HUDEP-2 (cell line): ENCODE measurements at regions not wholly inside any gene's neighbourhood (a gene's known extent, or its start where the extent isn't known, plus 50 kb on each side); places are given as distances from the start of the nearest gene placed in this dataset.

Experiments used
- DNase-seq, 76 experiments: peaks; one replicate each; lab custom pipeline; 2025; ENCODE audit not compliant: unreplicated experiment in 76 of 76; lab: John Stamatoyannopoulos, UW

DNA sequence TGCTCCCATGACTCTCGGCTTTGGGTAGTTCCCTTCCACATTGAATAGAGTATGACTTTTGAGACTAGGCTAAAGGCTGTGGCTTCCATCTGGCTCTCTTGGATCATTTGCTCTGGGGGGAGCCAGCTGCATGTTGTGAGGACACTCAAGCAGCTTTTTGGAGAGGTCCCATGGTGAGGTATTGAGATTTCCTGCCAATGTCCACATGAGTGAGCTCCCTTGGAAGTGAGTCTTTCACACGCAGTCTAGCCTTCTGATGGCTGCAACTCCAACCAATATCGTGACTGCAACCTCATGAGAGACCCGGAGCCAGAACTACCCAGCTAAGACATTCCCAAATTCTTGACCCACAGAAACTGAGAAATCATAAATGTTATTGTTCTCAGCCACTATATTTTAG, 127.7 kb upstream of the KAZN start:
- no peak for DNase-seq

DNA sequence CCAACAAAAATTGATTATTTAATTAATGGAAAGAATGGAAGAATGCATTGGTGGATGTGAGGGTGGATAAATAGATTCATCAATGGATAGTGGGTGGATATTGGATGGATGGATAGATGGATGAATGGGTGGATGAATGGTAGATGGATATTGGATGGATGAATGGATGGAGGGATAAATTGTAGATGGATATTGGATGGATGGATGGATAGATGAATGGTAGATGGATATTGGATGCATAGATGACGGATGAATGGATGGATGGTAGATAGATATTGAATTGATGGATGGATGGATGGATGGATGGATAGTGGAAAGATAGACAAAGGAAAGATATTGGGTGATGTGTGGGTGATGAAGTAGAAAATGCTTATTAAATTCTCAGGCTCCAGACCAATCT, 123.6 kb upstream of the KAZN start:
- no peak for DNase-seq

DNA sequence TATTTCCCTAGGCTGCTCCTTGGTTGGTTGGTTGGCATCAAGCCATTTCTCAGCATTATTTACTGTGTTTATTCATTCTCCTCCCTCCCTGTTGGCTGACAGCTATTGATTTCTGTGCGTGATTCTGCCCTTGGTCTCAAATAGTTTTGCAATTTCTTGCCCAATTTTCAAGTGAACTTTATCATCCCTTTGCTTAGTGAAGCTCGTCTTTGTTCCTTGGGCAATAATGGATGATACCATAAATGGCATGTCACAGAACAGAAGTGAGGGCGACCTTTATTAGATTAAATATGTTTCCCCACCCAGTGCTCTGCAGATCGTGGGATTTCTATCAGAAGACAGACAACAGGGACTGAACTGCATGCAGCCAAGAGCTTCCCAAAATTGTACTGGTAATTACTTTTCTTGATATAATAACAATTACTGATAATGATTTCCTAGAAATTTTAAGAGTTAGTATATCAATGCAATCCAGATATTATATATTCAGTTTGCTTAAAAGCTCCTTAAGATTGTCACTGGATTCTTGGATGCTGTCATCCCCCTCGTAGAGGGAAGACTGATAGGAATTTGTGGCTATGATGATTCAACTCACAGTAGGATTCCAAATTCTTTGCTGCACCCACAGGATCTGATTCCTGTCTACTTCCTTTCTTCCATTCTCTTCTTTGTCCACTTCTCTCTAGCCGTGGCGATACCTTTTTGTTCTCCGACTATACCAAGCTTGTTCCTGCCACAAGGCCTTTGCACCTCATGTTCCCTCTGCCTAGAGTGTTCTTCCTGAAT, 122.1 kb upstream of the KAZN start:
- no peak for DNase-seq

DNA sequence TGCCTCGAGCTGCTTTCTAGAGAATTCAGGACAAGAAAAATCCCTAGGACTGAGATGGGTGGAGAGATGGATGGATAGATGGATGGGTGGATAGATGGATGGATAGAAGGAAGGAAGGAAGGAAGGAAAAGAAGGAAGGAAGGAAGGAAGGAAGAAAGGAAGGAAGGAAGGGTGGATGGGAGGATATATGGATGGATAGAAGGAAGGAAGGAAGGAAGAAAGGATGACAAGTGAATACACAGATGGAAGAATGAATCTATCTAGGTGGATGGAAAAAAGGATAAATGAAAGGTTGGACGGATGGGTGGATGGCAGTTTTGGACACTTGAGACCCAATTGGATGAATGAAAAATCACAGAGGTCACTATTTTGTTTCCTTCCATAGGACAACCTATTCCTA, 120.4 kb upstream of the KAZN start:
- DNase-seq: no peak

DNA sequence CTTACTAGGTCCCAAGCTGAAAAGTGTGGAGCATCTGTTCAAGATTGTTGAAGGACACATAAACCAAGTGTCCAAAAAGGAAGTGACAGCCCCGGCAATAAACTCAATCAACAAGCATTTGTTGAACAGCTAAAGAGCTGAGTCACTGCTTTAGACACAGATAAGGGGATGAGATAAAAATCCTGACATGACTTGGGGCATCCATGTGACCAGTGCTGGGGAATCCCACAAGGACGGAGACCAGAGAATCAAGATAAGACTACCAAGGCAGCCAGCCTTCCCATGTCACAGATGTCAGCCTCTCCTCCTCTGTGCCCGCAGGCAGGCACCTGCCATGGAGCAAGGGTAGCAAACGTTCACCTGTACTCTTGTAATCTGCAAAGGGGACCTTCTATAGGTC, 118.6 kb upstream of the KAZN start:
- no peak for DNase-seq

DNA sequence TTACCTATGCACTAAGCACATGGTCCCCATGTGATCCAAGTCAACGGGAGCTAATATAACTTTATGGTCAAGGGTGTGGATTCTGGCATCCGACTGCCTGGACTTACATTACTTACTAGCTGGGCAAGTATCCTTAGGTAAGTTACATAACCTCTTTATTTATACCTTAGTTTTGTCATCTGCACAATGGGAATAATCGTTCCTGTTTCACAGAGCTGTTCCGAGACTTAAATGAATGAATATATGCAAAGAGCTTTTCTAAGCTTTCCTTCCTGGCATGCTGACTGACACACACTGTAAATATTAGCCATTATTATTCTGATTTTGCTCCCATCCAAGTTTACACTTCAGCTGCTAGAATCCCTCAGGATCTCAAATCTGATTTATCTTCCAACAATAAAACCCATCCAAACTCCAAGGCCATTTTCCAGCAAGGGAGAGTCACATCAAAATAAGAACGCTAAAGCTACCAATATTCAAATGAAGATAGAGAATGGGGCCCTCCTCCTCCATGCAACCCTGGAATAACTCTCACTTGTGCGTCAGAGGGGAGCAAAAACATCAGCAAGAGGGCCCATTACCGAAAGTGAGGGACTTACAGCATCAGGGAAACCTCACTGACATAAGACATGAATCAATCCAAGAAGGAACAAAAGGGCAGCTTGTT, 115.6 kb upstream of the KAZN start:
- DNase-seq: no peak

DNA sequence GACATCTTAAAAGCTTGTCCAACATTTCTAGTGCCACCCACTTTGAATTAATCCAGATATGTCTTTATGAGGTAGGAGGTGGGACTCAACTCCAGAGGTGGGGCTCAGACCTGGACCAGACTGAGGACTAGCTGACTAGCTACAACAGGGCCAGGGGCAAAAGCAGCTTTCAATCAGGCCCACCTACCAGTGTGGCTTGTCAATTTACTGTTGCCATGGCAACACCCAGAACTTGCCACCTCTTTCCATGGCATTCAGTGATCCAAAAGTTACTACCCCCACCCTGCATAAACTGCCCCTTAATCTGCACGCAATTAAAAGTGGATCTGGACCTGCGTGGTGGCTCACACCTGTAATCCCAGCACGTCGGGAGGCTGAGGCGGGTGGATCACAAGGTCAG, 113.2 kb upstream of the KAZN start:
- no peak for DNase-seq

DNA sequence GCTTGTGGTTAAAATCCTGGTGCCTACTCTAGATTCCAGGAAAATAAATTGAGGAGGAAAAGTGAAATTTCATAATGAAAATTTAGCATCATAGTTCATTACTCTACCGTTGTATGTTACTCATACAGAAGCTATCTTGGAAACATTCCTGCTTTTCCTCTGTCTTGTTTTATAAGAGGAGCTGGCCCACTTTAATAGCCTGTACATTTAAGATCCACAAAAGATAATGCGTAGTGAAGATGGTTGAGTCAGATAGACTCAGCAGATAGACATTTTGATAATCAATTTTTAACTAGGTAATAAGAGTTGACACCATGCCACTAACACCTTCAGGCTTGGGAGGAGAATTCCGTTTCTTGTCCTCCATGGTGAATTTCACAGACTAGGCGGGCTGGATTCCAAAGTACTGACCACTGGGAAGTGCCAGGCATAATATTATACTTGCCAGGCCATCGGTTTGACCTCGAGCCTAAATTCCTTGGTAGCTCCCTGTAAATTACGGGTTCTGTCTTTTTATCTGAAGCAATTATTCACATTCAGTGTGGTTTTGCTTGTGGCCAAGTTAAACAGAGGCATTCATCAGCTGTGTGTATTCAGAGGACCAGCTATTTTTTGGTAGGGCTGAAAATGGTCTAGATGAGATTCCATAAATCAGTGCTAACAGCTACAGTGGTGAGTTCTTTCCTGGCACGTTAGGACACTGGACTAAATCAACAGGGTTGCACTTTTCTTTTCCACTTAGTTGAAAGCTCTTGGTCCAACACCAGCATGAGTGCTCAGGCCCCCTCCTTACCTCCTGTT, 111.9 kb upstream of the KAZN start:
- no peak for DNase-seq

DNA sequence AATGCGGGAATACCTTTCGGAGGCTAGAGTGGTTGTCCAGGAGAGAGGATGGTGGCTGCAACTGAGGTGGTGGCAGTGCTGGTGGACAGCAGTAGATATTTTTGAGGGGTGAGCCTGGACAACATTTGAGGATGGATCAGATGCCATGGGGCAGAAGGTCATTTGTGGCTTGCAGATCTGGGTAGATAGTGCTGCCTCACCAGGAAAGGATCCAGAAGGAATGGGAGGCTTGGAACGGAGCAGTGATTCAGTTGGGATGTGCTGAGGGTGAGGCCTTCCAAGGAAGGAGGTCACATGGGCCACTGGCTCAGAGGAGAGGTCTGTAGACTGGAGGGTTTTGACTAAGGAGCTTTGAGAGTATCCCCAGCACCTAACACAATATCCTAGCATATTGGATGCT, 110.8 kb upstream of the KAZN start:
- no peak for DNase-seq

DNA sequence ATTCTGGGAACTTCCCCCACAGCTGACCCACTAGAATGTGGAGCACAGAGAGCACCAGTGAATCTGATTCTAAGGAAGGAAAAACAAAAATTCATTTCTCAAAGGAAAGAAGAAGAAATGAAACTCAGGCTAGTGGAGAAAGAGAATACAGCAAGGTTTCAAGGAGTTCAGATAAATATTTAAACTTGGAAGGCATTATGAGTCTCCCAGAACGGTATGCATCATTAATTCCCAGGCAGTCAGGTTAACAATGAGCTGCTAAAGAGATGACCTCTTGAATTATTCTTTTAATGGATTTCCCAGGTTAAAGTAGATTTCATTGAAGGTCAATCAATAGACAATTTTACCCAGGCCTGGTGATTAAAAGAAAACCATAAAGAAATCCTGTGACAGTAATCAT, 103.6 kb upstream of the KAZN start:
- DNase-seq: no peak

DNA sequence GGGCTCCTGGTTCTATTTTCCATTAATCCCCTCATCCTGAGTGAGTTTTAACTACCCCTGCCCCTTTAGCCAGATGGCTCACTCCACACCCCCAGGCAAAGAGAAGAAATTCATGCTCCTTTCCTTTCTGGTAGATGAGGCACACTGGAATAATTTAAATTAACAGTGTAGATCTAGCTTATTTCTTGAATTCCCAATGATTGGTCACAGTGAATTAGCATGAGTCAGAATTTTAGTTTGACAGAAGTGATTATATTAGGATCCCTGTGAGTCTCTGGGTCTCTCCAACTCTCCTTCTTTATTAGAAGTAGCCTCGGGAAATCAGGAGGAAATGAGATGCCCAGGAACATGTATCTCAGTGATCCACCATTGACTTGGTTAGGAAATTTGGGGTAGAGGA, 103.1 kb upstream of the KAZN start:
- no peak for DNase-seq

DNA sequence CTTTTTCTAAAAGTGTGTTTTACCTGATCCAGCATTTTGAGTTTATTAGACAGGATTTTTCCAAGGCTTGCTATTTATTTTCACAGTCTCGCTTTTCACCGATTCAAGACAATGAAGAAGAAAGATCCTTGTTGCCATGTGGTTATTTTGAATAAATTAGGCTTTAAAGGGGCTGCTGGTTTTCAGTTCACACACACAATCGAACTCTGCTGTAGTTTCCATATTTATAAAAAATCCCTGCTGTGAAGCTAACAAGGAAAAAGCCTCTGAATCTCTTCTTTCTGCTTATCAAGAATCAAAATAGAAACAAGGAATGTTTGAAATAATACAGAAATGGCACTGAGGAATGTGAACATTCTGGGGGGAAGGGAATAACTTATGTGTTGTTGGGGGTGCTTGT, 102.5 kb upstream of the KAZN start:
- no peak for DNase-seq

DNA sequence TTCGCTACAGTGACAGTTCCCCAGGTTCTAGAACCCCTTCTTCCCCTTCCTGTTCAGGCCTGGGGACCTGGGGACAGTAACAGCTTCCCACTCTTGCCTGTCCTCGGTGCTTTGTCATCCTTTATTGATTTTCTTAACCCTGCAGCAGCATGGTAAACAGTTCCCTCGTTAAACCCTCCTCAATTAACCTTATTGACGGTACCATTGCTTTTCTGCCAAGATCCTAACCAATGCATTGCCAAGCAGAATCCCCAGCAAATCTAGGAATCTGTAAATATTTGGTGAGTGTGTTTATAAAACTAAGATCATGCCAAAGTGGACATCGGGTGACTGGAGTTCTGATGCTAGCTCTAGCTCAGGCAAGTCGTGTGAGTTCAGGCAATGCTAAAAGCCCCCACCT, 99.6 kb upstream of the KAZN start:
- DNase-seq: no peak

DNA sequence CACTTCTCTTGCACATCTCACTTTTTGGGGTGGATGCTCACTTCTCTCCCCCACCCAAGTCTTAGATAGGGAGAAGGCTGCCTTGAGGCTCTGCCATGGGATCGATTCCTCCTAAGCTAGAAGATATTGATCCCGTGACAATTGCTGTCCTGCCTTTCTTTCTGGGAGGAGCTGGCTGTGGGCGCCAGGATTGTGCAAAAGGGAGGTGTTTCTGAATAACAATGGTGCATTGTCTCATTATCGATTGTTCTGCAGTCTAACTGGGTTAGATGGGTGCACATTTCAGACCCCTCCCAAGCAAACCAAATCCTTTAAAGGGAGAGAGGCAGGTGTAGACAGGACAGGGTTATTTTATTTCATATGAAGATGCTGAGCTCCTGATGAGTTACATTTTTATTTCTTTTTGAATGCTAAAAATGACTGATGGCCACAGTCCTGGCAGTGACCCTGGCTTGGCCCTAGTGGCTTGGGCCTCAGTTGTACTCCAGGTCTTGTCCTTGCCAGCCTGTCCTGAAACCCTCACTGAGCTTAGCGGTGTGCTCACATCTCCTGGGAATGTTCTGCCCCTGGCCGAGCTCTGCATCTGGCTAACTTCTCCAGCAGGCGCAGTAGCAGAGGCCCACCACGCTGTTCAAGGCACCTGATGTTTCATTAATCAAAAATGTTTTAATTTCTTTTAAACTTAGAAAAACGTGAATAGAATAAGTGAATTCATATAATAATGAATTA, 99.0 kb upstream of the KAZN start:
- no peak for DNase-seq

DNA sequence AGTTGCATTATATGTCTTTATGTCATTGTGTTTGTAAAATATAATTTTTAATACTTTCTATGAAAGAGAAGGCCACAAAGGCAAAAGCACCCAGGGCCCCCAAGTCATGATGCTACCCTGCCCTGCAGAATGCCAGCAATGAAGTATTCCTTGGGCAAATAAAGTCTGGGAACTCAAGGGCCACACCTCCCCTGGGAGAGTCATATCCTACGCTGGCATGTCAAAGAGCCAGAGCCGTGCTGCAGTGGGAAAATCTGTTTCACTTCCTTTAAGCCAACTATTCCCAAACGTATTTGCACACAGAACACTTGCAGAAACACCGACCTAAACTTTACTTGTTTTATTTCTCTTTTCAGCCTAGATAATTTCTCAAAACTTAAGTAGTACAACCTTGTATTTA, 98.4 kb upstream of the KAZN start:
- no peak for DNase-seq

DNA sequence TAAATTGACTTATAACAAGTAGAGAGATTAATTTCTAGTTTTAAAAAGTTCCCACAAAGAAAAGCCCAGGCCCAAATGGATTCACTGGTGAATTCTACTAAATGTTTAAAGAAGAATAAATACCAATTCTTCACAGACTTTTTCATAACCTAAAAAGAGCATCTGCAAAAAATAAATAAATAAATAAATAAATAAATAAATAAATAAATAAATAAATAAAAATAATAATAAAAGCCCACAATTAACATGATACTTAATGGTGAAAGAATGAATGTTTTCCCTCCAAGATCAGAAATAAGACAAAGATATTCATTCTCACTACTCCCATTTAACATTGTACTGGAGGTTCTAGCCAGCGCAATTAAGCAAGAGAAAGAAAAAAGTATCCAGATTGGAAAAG, 97.6 kb upstream of the KAZN start:
- DNase-seq: no peak

DNA sequence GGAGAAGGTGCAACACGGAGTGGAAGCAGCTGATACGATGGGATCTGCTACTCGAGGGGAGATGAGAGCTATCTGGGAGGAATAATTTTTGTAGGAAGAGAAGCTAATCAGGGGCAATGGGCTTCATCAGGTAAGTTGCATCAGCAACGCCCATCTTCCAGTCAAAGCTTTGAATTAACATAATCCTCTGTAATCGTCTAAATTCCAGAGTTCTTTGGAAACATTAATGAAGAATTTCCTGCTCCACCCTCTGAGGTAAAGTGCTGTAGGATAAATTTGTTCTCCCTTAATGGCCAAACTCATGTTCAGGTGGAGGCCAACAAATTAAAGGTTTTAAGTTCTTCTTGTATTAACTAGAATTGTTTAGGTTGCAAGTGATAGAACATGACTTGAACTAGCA, 94.0 kb upstream of the KAZN start:
- DNase-seq: no peak

DNA sequence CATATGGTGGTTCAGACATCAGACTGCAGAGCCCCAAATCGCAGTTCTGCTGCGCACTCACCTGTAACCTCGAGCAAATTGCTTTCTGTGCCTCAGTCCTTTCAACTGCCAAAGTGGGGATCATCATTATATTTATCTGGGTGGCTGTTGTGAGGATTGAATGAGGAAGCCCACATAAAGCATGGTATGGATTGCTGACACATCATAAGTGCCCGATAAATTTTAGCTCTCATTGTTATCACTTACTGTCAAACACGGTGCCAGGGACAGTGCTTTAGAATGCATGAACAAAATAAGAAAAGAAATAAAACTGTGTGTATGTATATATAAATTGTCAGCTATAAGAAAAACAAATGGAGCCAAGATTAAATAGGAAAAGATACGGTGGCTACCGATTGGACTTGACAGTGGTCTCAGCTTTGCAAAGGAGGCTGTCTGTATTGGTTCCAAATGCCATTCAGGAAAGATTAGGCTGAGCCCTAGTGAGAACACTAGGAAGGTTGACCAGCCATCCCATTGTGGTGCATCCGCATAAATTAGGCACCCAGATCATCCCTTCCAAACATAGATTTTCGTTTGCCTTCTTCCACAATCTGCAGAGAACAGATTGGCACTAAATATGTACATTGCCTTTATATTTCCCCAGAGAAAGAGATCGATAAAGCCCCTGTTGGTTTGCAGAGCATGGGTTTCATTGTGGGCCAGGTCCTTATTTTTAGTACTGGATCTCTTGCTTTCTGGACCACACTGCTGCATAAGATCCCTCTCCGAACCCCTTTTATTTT, 91.8 kb upstream of the KAZN start:
- no peak for DNase-seq

DNA sequence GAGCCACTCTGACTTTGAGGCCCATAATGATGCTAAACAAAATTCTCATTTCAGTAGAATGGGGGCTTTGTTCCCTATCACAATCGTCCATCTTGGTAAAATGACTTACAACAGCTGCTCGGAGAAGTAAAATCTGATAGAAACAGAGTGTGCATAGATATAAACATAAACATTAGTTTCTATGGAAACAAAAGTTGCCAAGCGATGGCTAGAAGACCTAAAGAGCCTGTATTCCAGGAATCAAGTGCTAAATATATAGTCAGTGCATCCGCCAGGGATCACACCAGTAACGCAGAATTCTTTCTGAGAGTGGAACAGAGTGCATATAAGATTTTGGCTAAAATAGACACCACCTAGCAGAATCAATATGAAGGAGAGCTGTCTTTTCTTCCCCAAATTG, 91.2 kb upstream of the KAZN start:
- DNase-seq: no peak

DNA sequence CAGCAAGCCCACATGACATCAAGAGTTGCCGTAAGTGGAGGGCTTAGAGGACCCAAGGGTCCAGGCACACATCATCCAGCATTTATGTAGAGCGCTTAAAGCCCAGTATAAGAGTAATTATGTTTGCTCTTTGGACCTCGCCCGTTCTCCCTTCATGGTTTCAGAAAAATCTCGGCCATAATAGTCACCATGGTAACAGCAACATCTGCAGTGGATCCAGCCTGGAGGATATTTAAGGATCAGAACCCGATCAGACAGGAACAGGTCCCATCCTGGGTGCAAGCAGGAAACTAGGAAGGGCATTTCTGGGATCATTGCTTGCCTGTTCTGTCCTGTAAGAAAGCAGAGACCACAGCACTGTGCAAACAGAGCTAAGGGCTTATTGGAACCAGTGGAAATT, 89.9 kb upstream of the KAZN start:
- no peak for DNase-seq
